Choroid plexus epithelial cell (primary cell): ENCODE measurements at regions not wholly inside any gene's neighbourhood (a gene's known extent, or its start where the extent isn't known, plus 50 kb on each side); places are given as distances from the start of the nearest gene placed in this dataset.

Experiments
- DNase-seq: peaks from one replicate; pipeline ENCODE4 v3.0.0-alpha.2; 2010; ENCODE audit warnings: low read depth
- H3K4me3 ChIP-seq: 2 replicates; pipeline ENCODE4 v1.5.1; 2011; ENCODE audit warnings: low read depth, mild to moderate bottlenecking, control low read depth, low read length, moderate library complexity
- CTCF ChIP-seq: conservative IDR thresholded peaks from 2 replicates; pipeline ENCODE4 v1.5.1; 2011; ENCODE audit warnings: low read depth, mild to moderate bottlenecking, control low read depth, inconsistent platforms, low read length, moderate library complexity

GRCh38 chr12:77253321-77253720 is 188.0 kb upstream of the E2F7 start:
- no peak for TF ChIP-seq CTCF
- H3K4me3 ChIP-seq: no peak overlapping the region
- no peak for DNase-seq

GRCh38 chr12:77251799-77252198 is 186.4 kb upstream of the E2F7 start:
- no peak for DNase-seq
- no peak overlapping the region for H3K4me3 ChIP-seq
- TF ChIP-seq CTCF: no peak

GRCh38 chr12:77249892-77250291 is 184.5 kb upstream of the E2F7 start:
- no peak for DNase-seq
- no peak overlapping the region for H3K4me3 ChIP-seq

GRCh38 chr12:77248036-77248435 is 182.7 kb upstream of the E2F7 start:
- no peak for TF ChIP-seq CTCF
- no peak overlapping the region for H3K4me3 ChIP-seq
- DNase-seq: no peak

More at GRCh38 chr12:77249892-77250291, 184.5 kb upstream of the E2F7 start:
- TF ChIP-seq CTCF: no peak

GRCh38 chr12:77247542-77247941 is 182.2 kb upstream of the E2F7 start:
- H3K4me3 ChIP-seq: no peak overlapping the region
- no peak for DNase-seq
- TF ChIP-seq CTCF: no peak

GRCh38 chr12:77243345-77243744 is 178.0 kb upstream of the E2F7 start:
- no peak for DNase-seq
- TF ChIP-seq CTCF: no peak
- no peak overlapping the region for H3K4me3 ChIP-seq

- no peak overlapping the region for H3K4me3 ChIP-seq
- no peak for TF ChIP-seq CTCF
- DNase-seq: no peak
Measured at GRCh38 chr12:77239617-77240016, 174.2 kb upstream of the E2F7 start.
